ENCODE measurements at regions not wholly inside any gene's neighbourhood (a gene's known extent, or its start where the extent isn't known, plus 50 kb on each side); places are given as distances from the start of the nearest gene placed in this dataset.

DNA sequence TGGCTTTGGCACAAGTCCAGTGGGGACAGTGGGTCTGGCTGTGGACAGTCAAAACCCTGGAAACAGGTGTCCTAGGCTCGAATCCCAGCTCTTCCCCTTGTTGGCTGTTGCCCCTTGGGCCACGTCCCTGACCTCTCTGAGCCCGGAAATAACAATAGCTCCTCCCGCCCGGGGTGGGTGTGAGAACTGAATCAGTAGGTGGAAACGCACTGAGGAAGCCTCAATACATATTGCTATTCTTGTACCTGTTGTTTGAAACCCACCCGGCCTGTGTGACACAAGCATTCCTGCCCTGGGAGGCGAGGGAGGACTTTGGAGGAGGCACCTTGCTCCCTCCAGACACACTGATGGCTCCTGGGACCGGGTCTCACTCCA is 134.1 kb downstream of the OLFM1 start:
- no peak for DNase-seq

DNA sequence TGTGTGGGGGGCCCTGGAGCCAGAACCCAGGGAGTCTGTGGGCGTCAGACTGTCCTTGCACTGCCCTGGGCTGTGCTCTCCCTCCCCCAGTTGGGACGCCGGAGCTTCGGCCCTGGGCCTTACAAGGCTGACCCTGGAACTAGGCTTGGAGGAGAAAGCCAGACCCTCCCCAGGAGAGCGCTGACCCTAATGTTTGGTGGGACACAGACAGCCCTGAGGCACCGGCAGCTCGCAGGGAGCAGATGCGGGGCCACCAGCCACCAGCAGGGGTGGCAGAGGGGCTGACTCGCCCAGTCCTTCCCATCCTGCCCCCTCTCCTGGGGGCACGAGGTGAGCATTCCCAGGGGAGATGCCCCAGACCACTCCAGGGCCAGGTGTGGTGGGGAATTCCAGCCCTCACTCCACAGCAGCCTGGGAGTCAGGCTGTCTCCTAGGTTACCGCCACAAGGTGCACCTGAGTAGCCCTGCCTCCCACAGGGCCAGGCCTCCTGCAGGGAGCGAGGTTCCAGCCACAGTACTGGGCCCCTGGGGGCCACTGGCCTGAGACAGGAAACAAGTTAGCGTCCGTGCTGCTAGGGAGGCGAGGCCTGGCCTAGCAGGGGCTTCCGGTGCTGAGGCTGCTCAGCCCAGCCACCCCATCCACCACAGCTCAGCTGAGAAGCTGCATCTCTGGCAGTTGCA is 134.6 kb downstream of the OLFM1 start:
- DNase-seq = no peak

DNA sequence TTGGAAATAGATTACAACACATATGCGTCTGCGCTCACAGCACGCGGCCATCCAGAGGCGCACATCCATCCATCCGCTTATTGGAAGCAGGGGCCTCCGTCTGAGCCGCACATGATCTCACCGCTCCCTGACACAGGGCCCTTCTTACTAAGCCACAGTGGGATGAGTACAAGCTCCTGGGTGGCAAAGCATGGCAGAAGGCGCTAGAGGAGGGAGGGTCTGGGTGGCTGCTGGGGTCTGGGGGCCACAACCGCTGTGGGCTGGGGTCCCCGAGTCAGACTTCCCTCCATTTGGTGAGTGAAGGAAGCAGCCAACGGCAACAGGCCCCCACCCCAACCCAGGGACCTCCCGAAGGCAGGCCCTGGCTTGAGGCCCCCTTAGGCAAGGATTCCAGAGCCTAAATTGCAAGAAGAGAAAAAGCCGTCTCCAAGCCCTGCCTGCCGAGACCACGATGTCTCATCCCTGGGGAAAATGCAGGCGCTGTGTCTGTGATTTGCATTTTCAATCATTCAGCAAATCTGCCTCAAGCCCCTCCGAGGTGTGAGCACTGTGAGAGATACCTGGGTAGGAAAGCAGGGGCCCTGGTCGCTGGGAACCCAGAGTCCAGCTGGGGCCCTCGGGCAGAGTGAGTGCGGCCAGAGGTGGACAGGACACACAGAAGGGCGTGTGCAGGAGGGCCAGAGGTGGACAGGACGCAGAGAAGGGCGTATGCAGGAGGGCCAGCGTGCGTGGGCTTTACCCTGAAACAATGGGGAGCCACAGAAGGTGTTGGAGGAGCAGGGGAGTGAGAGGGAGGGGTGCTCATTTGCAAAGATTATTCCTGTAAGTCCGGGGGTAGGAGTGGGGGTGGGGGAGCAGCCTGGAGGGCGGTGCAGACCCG is 135.7 kb downstream of the OLFM1 start:
- no peak for DNase-seq

DNA sequence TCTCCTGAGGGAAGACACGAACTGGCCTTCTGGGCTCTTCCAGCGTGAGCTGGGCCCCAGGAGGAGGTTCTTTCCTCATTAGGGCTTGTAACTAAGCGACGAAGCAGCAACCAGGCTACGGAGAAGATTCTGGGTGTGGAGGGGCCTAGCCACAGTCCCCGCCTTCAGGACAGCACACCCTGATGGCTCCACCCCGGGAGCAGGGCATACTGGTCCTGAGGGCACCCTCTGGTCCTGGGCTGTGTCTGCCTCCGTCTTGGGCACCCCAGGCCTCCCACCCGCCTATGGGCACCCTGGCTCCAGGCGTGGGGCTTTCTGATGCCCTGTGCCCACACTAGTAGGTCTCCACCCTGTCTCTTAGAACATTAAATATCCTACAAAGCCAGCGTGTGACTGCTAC is 136.4 kb downstream of the OLFM1 start:
- DNase-seq = no peak

DNA sequence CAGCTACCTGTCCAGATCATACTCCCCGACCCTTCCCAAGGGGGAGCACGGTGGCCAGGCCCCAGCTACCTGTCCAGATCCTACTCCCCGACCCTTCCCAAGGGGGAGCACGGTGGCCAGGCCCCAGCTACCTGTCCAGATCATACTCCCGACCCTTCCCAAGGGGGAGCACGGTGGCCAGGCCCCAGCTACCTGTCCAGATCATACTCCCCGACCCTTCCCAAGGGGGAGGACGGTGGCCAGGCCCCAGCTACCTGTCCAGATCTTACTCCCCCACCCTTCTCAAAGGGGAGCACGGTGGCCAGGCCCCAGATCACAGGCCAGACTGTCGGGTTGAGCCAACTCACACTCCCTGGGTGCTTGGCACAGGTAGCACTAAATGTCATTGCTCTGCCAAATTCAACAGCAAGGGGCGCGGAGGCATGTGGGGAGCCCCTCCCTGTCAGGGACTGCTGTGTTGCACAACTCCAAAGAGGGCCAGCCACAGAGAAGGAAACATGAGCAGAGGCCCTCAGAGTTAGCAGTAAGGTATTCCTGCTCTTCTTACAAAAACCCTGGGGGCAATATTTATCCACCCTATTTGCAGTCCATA is 136.9 kb downstream of the OLFM1 start:
- DNase-seq = no peak

DNA sequence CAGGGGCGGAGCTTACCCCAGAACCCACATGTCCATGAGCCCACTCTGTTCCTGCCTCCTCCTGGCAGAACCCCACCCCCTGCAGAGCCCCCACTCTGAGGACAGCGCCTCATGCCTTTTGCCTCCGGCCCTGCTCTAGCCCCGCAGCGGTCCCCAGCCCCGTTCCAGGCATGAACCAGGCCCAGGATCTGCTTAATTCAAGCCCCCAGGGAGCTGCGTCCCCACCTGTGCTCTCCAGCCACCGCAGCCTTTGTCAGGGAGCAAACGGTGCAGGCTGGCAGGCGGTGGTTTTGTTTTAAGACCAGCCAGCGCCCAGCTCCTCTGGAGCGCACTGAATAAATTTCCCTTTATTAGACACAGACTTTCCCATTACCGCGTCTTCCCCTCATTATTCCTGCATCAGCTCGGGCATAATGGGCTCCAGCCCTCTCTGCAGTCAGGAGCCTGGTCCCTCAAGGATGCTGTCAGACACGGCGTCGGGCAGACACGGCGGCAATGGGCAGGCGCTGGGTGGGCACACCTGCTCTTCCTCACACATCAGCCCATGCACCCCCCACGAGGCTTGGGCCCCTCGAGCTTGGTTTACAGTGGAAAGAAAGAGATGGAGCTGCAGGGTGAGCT is 137.6 kb downstream of the OLFM1 start:
- no peak for DNase-seq

DNA sequence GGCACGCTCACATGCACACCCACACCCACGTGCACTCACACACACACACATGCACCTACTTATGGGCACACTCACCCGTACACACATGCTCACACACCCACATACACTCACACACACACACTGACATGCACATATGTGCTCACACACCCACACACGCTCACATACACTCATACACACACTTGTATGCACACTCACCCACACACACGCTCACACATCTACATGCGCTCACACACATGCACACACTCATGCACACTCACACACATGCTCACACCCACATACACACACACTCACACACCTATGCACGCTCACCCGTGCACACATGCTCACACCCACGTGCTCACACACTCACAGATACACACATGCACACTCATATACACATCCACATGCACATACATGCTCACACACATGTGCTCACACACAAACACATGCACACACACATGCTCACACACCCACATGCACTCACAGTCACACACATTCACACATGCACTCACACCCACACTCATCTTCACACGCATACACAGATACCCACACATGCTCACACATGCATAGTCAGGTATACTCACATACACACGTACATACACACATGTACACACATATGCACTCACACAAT is 138.3 kb downstream of the OLFM1 start:
- DNase-seq = no peak

DNA sequence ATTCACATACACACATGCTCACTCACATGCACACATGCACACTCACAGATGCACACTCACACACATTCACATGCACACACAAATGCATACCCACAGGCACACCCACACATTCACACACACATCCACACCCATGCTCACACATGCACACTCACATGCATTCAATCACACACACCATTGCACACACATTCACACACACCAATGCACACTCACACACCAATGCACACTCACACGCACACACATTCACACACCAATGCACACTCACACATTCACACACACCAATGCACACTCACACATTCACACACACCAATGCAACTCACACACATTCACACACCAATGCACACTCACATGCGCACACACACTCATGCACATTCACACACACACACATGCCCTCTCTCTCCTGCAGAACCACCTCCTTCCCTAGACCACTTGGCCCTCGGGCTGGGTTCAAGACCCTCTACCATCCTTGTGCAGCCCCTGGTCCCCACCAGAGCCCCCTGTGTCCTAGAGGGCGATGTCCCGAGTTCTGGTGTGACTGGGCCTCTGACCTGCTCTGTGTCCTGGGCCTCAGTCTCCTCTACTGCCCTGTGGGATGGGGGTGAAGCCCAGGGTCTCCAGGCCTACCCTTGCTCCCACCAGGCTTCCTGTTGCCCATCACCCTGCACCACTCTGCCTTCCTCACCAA is 139.0 kb downstream of the OLFM1 start:
- DNase-seq = no peak

DNA sequence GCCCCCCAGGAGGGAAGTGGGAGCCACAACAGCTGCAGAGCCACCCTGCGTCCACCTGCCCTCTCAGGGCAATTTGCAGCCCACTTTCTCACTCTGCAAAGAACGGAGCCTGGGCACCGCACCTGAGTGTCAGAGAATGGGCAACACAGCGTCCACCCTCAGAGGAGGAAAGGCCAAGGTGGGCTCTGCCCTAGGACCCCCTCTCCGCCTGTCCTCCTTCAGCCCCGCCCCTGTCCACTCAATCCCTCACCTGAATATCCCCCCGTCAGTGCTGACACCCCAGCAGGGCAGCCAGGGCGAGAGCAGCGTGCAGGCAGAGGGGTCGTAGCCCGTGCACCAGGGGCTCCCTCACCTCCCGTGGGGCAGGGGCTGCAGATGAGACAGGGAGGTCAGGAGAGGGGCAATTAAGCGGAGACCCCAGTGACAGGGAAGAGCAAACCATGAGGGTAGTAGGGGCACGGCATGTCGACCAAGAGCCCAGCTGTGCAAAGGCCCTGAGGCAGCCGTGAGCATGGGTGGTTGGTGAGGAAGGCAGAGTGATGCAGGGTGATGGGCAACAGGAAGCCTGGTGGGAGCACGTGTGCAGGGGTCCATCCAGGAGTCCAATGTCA is 140.3 kb downstream of the OLFM1 start:
- no peak for DNase-seq

DNA sequence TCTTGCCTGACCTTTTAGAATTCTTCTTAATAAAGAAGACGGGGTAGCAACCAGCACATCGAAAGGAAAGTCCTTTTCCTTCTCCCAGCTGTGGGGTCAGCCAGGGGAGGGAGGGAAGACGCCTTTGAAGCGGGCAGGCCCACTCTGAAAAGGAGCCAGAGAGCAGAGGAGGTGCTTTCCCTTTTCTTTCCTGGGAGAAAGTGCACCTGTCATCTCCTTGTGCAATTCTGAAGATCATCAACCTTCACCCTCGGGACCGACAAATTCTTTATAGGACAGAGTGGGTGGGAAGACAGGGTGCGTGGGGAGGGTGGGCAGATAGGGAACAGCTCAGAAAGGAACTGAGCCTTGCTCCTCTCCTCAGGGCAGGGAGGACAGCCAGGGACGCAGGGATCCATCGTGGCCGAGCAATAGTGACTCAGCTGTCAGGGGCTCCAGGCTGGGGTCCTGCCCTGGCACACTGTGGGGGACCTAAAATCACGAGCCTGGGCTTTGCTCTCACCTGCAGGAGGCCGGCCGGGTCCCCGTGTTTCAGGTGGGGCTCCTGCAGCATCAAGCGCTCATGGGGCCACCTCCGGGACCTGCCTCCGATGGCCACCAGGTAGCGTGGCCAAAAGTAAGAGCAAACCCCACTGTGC is 141.0 kb downstream of the OLFM1 start:
- no peak for DNase-seq

DNA sequence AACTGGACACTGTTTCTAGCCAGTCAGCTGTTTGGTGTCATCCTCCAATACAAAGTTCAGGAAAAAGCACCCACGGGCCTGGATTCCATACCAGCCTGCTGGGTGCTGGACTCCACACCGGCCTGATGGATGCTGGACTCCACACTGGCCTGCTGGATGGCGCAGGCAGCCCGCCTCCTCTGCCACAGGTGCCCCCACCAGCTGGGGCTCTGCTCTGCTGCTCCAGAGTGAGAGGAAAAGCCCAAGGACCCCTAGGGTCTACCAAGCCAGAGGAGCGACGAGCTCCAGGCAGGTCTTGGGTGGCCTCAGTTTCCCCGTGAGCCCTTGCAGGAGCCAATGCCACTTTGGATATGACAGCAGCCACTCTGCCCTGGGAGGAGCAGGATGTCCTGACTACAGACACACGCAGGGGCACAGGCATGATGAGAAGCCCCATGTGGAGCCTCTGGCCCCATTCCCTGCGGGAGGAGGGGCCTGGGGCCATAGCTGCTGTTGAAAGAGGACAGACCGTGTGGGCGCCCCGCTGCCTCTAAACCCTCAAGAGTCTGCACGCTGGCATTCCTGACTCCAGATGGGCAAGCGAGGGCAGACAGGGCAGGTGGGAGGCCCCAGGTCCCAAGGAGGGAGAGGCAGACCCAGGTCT is 141.6 kb downstream of the OLFM1 start:
- DNase-seq = no peak

DNA sequence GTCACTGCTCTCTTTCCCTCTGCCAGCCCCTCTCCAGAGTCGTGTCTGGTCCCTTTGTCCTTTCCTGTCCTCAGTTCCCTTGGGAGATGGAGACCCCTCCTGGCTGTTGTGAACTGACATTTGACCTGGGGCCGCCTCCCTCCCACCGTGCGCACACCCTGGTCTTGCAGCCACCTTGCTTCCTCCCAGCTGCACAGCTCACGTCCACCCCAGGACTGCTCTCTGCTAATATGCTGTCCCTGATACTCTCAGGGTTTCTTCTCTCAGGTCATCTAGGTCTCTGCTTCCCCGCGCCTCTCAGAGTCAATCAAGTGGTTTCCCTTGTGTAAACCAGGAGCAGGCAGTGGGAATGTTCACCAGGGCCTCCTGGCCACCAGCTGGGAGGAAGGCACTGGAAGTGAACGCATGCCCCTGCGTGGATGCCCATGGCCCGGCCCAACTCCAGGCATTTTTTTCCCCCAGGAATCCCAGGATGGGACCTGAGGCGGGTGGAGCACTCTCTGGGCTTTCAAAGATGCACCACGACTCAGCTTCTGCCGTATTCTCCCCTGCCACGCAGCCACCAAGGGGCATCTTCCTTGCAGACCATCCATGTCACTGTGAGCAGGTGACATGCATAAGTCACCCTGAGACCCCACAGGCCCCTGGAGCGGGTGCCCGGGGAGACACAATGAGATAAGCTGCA is 142.4 kb downstream of the OLFM1 start:
- no peak for DNase-seq

DNA sequence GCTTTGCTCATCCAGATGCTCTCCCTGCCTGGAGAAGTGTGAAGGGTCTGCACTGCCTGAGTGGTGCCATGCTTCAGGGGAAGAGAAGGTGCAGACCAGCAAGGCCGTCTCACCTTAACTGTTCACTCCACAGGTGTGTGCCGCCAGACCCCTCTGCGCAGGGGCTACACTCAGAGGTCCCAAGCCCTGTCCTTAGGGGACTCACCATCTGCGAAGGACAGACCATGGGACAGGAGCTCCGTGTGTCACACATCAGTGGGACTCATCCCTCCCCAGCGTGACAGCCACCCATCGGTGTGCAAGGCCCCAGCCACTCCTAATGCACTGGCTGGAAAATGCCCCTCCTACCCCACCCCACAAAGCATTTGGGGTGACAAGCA is 142.9 kb downstream of the OLFM1 start:
- no peak for DNase-seq

DNA sequence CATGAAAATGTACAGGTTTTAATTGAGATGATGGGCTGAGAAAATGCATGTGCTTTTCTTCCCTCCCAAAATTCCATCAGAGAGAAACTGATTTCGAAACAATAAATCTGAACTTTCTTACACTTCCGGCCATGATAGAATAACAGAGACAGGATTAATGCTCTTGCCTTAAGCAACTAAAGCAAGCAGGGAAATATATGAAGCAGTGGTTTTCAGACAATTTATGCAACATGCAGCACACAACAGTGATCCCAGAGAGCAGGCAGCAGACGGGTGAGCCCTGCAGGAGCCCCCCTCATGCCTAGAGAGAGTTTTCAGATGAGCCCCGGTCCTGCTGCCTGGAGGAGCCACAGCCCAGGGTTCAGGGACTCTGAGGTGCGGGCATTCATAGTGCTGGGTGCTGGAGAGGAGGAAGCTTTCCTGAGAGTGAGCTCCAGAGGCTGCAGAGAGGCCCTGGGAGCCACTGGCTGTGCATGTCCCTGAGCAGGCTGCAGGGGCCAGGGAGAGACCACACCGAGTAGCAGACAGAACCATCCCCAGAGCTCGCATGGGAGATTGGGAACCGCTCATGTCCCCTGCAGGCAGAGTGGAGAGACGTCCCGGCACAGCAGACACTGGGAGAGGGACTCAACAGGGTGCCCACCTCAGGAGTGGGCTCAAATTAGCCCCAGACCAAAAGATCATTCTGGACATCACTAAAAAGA is 143.5 kb downstream of the OLFM1 start:
- no peak for DNase-seq

DNA sequence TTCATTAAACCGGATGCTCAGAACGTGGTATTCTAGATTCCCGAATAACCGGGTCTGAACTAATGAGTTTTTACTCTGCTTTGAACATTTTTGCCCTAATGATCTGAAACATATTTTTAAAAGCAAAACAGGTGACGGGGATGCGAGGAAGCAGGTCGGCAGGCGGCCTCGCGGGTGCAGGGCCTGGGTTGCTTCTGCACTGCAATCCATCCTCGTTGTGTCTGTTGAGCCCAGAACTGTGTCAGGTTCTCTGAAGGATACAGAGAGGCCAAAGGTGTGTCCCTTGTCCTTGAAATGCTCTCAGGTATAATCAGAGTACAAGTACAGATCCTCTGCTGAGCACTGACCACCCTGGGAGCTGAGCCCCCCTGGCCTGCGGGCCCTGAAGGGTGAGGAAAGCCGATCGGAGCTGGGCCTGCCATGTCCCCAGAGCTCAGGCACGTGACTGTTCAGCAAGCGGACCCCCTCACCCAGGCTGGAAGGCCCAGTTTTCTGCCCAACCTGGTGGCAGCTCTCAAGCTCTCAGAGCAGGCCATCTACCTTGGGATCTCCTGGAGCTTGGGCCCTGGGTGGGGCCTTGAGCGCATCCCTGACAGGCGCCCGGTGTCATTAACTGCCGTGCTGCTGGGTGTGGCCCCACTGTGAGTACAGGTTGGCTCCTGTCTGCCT is 151.8 kb downstream of the OLFM1 start:
- DNase-seq = no peak

DNA sequence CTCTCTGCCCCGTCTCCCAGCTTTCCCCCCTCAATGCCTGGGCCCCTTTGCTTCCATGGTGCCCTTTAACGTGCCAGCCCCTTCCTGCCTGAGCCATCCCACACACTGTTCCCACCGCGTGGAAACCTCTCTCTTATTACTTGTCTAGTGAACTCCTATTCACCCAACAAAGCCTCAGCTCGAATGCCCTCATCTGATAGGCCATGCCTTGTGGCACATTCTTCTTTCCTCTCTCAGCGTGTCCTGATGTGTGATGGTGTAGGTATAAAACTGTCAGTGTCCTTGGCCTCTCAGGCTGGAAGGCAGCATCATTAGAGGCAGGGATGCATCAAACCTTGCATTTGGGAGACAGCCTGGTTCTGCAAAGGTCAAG is 152.3 kb downstream of the OLFM1 start:
- DNase-seq = no peak

DNA sequence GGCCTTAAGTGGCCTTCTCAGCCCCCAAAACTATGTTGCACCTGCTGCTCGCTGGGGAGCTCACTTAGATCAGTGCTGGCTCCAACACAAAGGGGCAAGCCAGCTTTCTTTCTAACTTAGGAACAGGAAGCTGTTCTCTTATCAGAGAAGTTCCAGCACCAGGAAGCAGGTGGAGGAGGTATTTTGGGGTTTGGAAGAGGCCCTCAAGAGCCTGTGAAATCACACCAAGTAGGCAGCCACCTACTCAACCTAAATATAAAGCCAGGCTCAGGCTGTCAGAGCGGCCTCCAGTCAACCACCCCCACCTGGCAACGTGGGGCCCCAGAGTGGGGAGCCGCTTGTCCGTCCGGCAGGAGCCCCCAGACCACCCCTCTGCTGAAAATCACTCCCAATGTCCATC is 152.8 kb downstream of the OLFM1 start:
- DNase-seq = no peak

DNA sequence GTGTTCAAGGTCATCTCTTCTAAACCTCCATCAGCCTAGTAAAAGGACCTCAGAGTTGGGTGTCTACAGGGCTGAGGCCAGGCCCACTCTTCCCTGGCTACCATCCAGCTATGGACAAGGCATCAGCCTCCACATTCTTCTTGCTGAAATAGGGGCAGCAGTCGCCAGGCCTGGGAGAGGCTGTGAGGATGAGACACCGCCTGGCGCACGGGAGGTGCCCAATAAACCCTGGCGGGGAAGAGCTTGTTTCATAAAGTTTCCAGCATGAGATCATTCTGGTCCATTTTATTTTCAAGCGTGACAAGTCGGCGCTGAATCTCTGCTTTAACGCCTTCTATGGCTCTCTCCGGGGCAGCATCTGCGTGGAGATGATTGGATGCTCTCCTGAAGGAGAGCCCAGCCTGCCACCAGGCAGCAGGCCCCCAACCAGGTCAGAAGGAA is 153.4 kb downstream of the OLFM1 start:
- no peak for DNase-seq

DNA sequence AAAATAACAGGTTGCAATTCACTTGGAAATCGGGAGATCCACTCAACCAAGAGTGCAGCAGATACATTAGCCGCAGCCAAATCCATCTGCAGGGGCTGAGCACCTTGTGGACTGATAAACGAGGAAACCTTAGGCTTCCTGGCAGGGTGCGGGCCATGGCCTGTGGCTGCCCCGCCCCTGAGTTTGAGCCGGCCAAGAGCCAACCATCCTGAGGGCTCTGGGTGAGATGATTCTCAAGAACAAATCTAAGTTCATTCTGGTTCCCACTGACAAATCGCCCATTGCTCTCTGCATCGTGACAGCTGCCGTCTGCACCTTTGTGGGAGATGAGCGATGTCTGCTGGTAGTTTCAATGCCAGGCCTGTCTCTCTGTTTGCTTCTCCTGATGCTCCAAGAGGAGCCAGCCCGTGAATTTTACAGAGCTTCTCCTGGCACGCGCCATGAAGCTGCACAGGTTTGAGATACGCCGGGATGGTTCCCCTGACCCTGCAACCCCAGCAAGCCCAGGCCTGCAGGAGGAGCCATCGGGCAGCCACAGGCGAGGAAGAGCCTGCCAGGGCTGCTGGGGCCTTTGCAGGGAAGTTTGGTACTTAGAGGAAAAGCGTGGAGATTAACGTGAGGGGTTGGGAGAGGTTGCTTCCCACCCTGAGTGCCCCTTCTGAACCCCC is 154.0 kb downstream of the OLFM1 start:
- no peak for DNase-seq
